Cardiac muscle cell (in vitro differentiated cells and primary cell): ENCODE measurements at regions not wholly inside any gene's neighbourhood (a gene's known extent, or its start where the extent isn't known, plus 50 kb on each side); places are given as distances from the start of the nearest gene placed in this dataset.

ENCODE experiments used
- DNase-seq, 2 donors: peaks; one replicate each; pipeline versions ENCODE4 v3.0.0 to v3.0.0-alpha.2; 2010 to 2017; ENCODE audit warnings: low read depth in 1 of 2, low spot score in 1 of 2
- H3K27ac ChIP-seq: fragments of 200-600 bp; sonication (generic); 2 replicates; pipeline ENCODE4 v1.5.1; 2016
- H3K27me3 ChIP-seq: fragments of 200-600 bp; sonication (generic); 2 replicates; pipeline ENCODE4 v1.6.0; 2016; ENCODE audit warnings: control low read depth
- H3K36me3 ChIP-seq: fragments of 200-600 bp; sonication (generic); 2 replicates; pipeline ENCODE4 v1.5.1; 2016; ENCODE audit warnings: control low read depth
- H3K4me1 ChIP-seq: fragments of 200-600 bp; sonication (generic); 2 replicates; pipeline ENCODE4 v1.8.1; 2017; ENCODE audit warnings: low read depth, mild to moderate bottlenecking, mixed run types
- H3K4me3 ChIP-seq: fragments of 200-600 bp; sonication (generic); 2 replicates; pipeline ENCODE4 v1.5.1; 2016; ENCODE audit warnings: mild to moderate bottlenecking
- H3K9me3 ChIP-seq: fragments of 200-600 bp; sonication (generic); 2 replicates; pipeline ENCODE4 v1.5.1; 2017; ENCODE audit warnings: low read depth, mild to moderate bottlenecking, control low read depth
- TF ChIP-seq, protein P1 (sequence below): IDR thresholded peaks from 2 replicates; pipeline ENCODE4 v1.5.1; 2012; ENCODE audit warnings: low read depth, mild to moderate bottlenecking, low read length

DNA sequence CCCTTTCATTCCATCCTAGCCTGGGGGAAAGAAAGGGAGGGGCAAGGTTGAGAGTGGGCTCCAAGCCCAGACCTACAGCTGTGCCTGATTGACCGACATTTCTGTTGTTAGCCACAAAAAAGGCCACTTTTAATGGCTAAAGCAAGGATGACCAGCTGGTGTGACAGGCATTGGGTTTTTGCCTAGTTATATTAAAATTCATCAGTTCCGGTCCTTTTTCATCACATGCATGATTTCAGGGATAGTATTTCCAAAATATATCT lies 192.3 kb downstream of the ZNF326 start:
- DNase-seq: no peak
- TF ChIP-seq, protein P1, sequence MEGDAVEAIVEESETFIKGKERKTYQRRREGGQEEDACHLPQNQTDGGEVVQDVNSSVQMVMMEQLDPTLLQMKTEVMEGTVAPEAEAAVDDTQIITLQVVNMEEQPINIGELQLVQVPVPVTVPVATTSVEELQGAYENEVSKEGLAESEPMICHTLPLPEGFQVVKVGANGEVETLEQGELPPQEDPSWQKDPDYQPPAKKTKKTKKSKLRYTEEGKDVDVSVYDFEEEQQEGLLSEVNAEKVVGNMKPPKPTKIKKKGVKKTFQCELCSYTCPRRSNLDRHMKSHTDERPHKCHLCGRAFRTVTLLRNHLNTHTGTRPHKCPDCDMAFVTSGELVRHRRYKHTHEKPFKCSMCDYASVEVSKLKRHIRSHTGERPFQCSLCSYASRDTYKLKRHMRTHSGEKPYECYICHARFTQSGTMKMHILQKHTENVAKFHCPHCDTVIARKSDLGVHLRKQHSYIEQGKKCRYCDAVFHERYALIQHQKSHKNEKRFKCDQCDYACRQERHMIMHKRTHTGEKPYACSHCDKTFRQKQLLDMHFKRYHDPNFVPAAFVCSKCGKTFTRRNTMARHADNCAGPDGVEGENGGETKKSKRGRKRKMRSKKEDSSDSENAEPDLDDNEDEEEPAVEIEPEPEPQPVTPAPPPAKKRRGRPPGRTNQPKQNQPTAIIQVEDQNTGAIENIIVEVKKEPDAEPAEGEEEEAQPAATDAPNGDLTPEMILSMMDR: no peak
- Histone ChIP-seq H3K9me3 (no peaks in the 10 kb centered on the region), H3K4me3 (no peak overlapping the region), H3K27me3 (no peaks in the 10 kb centered on the region), H3K4me1 (peaks cover 4% of the 10 kb centered on the region), H3K36me3 (no peaks in the 10 kb centered on the region), H3K27ac (no peak overlapping the region)

DNA sequence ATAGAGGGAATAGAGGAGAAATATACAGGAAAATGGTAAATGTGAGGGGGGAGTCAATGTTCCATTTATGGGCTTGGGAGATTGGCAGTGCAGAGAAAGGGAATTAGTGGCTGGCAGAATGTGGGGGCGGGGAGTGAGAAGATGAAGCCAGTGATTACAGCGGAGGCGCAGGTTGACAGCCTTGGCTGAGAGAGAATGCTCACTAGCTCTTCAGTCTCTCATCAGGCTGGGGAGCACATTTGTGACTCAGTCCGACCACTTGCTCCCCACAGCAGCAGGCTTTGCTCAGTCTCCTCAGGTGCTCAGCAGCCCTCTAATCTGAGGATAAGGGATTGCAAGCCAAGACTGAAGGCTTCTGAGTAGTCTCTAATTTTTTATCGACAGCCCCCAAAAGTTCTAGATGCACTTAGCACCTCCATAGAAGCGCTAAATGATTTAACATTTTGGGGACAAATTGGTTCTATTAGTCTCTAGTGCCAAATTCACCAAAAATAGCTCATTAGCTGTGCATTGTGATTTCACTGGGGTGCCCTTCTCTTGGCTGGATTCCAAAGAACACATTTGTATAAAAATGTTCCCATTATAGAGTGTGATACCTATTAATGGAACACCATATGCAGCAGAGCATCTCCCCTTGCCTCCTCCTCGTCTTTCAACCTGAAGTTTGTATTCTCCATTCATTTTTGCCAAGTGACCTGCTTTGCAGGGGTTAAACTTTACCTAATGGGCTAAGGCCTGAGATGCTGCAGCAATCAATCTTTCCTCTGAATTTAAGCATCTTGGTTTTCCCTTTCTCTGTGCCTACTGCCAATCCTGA lies 191.8 kb downstream of the ZNF326 start:
- TF ChIP-seq, protein P1: no peak
- no peaks in the 10 kb centered on the region for H3K9me3 ChIP-seq
- H3K36me3 ChIP-seq: no peaks in the 10 kb centered on the region
- H3K27ac ChIP-seq: no peak overlapping the region
- H3K4me3 ChIP-seq: no peak overlapping the region
- H3K4me1 ChIP-seq: peaks cover 4% of the 10 kb centered on the region
- no peak for DNase-seq
- no peaks in the 10 kb centered on the region for H3K27me3 ChIP-seq

DNA sequence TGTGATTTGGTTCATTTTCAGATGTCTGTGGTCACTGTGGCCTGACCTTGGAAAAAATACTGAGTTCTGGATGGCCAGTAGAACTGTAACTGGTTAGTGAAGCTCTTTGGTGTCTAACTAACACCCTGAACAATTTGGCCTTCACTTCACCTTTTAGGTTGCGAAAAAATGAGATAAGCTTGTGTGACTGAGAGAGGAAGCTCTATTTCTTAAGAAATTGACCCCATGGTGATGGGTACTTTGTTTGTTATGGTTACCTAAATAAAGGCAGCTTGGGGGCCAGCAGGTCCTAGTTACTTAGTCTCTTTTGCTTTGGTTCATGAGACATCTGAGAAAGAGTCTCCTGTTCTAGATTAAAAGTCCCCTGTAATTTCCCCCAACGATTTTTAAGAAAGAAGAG lies 181.6 kb downstream of the ZNF326 start:
- peak in 1 of 2 donors; percentile 68 for DNase-seq
- TF ChIP-seq, protein P1: no peak
- no peaks in the 10 kb centered on the region for H3K36me3 ChIP-seq
- H3K9me3 ChIP-seq: no peaks in the 10 kb centered on the region
- H3K4me1 ChIP-seq: no peaks in the 10 kb centered on the region
- no peak overlapping the region for H3K4me3 ChIP-seq
- H3K27ac ChIP-seq: no peak overlapping the region
- H3K27me3 ChIP-seq: no peaks in the 10 kb centered on the region

DNA sequence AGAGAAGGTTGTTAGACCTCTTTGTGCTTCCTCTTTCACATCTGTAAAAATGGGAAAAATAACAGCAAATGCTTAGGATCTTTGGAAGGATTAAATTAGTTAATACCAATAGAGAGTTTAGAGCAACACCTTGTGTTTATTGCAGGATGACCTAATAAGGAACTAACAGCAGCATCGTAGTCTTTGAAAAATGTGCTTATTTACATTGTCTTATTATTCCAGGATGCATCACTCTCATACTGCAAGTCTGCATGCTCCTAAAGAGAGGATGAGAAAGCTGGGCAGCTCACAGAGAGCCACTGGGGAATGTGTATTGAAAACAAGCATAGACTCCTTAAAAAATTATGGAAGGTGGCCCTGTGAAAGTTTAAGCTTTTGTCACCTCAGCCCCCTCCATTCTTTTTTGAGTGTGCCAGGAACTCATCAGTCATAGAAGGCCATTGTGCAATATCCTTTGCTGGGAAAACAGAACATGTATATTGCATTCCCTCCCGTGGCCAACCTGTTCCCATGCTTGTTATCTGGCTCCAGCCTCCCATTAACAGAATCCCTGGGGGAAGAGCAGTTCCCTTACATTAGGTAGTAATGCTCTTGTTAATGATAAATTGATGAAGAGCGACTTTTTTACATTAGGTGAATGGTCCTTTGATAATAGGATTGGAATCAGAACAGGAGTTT lies 180.7 kb downstream of the ZNF326 start:
- Histone ChIP-seq H3K9me3 (no peaks in the 10 kb centered on the region), H3K4me3 (no peak overlapping the region), H3K4me1 (no peaks in the 10 kb centered on the region), H3K27ac (no peak overlapping the region), H3K27me3 (no peaks in the 10 kb centered on the region), H3K36me3 (no peaks in the 10 kb centered on the region)
- TF ChIP-seq, protein P1: no peak
- peak in 1 of 2 donors; percentile 61 for DNase-seq

DNA sequence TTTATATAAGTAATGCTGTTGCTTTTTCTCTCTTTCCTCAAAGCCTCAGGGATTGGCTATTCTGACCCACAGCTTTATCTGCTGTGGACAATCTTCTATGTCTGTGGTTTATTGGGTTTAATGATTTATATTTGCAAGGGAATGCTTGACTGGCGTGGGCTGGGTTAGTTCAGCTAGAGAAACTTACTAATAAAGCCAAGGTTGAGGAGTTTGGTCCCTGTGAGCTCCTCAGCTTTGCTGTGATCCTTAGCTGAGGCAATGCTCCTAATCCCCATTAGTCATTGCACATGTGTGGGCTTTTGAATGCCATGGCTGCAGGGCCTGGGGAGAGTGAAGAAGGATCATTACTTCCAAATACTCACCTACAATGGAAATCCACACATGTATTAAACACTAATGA lies 179.3 kb downstream of the ZNF326 start:
- peak in 1 of 2 donors; percentile 2 for DNase-seq
- H3K36me3 ChIP-seq: no peaks in the 10 kb centered on the region
- no peak overlapping the region for H3K4me3 ChIP-seq
- TF ChIP-seq, protein P1: no peak
- no peak overlapping the region for H3K27ac ChIP-seq
- H3K4me1 ChIP-seq: no peaks in the 10 kb centered on the region
- no peaks in the 10 kb centered on the region for H3K27me3 ChIP-seq
- no peaks in the 10 kb centered on the region for H3K9me3 ChIP-seq
